Retina (tissue), 1 donor: ENCODE measurements at regions not wholly inside any gene's neighbourhood (a gene's known extent, or its start where the extent isn't known, plus 50 kb on each side); places are given as distances from the start of the nearest gene placed in this dataset.

ENCODE experiments used
- DNase-seq: peaks from one replicate; pipeline ENCODE4 v3.0.0-alpha.2; 2016

DNA sequence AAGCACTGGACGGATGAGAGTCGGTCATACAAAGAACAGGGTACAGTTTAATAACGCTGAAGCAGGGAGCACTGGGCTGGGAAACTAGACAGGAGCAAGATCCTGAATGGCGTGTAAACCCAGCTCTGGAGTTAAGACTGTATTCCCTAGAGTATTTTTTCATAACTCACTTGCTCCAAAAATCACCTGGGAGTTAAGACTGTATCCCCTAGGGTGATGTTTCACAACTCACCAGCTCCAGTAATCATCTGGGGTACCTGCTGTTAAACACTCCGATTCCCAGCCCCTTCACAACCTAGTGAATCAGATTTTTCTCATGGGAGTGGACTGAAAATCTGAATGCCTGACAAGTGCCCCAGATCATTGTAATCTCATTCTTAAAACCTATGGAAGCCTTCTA, 123.2 kb downstream of the MAB21L3 start:
- DNase-seq: no peak

DNA sequence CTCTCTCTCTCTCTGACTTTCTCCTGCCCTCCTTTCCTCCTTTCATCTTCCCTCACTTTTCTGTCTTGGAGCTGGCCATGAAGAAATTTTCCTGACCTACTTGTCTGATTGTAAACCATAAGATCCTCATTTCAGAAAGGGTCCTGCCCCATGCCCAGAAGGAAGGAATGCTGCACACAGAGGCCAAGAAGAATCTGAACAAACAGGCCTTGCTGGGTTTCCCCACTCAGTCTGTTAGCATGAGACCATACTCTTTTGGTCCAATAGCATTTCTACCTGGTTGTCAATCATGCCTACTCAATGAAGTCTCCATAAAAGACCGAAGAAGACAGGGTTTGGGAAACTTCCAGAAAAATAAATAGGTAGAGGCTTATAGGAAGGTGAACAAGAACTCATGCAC, 128.7 kb downstream of the MAB21L3 start:
- no peak for DNase-seq

DNA sequence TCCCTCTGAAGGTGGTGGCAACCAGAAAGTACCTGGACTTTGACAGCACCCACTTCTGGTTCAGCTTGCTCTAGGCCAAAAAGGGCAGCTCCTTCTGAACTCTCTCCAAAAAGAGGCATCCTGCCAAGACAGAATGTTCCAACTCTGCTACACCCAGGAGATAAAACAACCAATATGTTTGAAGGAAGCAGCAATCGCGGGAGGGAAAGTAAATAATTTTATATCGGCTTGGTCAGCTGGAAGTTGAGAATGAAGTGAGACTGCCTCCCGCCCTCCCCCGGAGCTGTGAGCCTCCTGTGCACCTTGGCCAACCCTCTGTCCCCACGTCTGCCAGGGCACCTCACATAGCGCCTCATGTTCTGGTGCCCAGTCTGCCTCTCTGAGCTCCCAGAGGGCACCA, 130.3 kb upstream of the ATP1A1 start:
- no peak for DNase-seq

DNA sequence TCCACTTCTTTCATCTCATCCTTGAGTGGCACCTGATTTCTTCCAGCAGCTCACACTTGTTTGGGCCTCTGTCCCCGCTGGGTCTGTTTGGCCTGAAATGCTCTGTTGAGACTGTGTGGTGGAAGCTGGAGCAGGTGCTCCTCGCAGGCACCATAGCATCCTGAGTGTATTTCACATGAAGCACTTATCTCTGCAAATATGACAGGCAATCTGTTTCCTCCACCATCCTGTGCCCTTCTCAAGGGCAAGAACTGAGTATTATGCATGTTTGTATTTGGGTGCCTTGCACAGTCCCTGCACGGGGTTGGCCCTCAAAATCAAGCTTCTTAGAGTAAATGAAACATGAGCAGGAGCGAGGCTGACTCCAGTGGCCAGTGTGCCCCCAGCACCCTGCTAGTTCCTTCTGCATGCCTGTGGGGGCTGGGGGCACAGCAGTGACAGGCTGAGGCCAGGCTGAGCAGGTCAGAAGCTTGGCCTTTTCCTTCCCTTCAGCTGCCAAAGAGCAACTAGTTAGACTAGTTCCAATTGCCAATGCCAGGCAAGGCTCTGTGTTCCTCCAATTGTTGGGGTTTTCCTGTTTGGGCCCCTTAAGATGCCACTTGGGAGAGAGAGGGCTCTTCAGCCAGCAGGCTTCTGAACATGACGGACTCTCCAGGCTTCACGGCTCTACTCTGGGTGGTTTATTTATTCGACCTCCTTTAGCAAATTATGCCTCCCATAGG, 129.6 kb upstream of the ATP1A1 start:
- no peak for DNase-seq

DNA sequence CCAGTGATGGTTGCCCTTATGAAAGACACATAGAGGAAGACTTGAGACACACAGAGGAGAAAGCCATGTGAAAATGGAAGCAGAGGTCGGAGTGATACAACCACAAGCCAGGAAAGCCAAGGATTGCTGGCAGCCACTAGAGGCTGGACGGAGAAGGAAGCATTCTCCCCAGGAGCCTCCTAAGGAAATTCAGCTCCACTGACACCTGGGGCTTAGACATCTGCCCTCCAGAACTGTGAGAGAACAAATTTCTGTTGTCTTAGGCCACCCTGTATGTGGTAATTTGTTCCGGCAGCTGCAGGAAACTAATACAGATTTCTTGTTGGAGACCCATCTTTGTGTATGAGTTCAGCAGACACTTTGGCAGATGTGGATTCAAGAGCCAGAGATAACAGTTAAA, 126.9 kb upstream of the ATP1A1 start:
- no peak for DNase-seq

DNA sequence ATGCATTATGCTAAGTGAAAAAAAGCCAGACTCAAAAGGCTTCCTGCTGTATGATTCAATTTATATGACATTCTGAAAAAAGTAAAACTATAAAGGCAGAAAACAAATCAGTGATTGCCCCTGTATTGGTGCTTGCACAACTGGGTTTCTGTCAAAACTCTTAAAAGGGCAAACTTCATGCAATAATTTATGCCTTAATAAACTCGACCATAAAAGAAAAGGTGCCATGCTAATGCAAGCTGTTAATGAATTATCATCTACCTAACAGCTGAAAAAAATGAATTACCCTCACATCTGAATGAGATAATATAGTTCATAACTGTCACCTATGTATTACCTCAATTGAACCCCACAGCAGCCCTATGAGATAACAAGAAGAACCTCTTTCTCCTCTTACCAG, 120.8 kb upstream of the ATP1A1 start:
- DNase-seq: no peak

DNA sequence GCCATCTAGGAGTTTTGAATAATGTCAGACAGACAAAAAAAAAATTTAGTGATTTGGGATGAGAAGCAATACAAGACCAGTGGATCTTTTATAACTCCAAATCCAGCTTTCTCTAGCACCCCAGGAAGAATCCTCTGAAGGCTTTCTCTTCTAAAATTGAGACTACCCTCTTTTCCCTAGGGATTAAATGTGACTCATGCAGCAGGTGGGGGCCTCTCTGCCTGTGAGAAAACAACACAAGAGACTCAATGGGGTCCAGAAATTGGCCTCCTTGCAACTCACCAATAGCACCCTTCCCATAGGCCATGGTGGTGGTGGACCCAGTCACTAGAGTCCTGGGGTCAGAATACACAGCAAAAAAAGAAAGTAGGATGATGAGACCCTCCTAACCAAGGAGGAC, 120.3 kb upstream of the ATP1A1 start:
- DNase-seq: no peak

DNA sequence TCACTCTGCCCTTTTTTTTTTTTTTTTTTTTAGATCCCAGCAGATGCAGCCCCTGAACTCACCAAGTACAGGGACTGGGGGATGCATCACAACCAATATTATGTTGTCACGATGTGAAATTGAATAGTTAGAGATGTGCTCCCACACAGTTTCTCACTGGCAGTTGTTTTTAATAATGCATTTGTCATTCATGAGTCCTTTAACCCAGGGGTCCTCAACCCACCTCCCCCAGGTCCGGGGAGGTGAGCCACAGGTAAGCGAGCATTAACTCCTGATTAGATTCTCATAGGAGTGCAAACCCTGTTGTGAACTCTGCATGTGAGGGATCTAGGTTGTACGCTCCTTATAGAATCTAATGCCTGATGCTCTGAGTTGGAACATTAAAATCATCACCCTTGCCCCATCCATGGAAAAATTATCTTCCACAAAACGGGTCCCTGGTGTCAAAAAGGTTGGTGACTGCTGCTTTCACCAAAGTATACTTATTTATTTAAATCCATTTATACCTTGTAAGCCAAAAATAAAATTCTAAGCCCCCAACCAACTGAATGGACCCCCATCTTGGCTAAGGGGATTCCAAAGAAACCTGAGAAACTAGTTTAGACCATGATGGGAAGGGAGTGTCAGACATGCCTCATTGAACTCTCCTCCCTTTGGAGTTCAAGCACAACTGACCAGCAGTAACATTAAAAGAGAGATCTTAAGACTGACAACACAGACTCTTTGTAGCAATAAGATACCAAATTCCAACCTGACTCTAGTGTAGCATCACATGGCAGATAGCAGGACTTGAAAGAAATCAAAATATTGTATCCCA, 119.3 kb upstream of the ATP1A1 start:
- no peak for DNase-seq

DNA sequence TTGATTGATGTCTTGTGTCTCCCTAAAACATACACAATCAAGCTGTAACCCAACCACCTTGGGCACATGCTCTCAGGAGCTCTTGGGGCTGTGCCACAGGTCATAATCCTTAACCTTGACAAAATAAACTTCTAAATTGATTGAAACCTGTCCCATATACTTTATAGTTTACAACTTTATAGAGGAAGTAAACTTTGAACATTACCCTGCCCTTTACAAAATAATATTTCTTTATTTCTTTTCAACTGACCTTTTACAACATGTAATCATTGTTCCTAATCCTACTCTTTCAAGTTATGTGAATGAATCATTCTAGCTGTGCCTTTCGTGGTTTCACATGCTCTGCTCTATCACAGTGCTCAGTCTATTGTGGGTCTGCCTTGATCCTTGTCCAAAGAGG, 118.3 kb upstream of the ATP1A1 start:
- no peak for DNase-seq

DNA sequence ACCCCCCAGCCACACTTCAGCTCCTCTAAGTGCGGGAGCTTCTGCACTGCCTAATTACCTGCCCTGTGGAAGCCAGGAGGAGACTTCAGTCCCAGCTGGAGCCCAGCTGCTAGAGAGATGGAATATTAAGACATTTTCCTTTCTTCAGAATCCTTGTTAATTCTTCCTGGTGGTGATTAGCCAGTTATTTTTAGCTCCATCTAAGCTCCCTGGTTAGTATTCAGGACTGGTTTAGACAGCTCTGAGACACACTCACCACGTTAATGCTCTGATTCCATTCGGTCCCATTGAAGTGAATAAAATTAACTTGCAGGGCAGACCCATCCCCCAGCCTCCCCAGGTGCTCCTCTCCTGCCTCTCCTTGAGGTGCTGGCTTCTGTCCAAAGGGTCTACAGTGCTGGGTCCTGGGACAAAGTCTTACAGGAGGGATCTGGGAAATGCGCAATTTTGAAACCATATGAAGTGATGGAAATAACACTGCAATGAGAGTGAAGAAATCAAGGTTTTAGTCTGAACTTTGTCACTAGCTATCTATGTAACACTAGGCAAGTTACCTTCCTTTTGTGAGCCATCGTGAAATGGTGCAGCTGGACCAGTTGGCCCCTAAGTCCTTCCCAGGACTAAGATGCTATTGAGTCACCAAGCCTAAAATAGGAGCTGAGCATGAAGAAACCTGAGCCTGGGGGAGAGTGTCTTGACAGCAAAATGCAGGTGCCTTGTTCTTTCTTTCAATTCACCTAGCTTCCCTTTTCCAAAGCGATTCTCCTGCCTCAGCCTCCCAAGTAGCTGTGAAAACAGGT, 117.4 kb upstream of the ATP1A1 start:
- no peak for DNase-seq

DNA sequence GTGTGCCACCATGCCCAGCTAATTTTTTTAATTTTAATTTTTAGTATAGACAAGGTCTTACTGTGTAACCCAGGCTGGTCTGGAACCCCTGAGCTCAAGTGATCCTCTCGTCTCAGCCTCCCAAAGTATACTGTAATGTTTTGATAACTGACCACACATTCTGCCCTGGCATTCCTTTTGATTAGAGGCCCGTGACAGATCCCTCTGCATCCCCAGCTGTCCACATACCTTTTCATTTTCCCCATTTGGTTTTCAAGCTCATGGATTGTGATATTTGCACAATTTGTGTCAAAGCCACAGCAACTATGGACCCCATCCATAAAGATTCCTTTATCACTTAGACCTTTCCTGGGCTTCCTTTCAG, 116.8 kb upstream of the ATP1A1 start:
- no peak for DNase-seq

DNA sequence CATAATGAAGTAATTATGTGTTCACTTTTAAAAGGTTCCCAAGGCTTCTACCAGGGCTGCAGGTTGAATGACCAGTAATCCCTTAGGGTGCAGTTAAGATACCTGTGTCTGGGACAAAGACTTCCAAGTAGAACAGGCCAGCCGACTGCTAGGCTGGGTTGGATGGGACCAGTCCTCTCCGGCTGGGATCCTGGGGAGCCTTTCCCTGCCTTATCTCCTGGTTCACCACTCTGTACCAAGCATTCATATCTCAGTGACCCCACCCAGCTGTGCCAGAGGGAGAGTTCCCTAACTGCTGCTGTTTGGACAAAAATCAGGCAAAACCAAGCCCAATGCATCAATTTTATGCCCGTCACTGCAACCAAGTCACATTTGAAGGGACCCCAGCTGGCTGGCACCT, 116.2 kb upstream of the ATP1A1 start:
- no peak for DNase-seq

DNA sequence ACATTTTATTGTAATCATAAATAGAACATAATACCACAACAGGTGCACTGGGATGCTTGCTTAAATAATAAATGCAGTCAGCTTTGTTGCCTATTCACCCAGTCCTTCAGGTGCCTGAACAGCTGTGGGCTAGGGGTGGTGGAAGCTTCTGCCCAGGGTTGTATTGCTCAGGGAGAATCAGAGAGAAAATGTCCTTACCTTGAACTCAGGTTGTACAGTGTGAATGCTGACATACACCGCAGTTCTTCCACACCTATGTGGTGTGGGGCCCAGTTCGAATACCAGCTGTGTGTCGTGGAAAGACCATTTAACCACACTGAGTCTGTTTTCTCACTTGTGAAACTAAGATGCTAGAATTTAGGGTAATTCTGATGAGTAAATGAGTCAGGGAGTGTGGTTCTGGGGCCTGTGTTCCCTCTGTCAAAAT, 115.7 kb upstream of the ATP1A1 start:
- no peak for DNase-seq

DNA sequence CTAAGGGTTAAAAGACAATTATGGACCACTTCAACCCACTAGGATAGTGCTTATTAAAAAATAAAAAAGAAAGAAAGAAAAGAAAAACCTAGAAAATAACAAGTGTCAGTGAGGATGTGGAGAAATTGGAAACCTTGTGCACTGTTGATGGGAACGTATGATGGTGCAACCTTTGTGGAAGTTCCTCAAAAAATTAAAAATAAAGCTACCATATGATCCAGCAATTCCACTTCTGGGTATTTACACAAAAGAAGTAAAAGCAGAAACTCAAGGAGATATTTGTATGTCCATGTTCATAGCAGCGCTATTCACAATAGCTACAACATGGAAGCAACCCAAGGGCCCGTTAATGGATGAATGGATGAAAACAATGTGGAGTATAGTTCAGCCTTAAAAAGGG, 115.2 kb upstream of the ATP1A1 start:
- no peak for DNase-seq

DNA sequence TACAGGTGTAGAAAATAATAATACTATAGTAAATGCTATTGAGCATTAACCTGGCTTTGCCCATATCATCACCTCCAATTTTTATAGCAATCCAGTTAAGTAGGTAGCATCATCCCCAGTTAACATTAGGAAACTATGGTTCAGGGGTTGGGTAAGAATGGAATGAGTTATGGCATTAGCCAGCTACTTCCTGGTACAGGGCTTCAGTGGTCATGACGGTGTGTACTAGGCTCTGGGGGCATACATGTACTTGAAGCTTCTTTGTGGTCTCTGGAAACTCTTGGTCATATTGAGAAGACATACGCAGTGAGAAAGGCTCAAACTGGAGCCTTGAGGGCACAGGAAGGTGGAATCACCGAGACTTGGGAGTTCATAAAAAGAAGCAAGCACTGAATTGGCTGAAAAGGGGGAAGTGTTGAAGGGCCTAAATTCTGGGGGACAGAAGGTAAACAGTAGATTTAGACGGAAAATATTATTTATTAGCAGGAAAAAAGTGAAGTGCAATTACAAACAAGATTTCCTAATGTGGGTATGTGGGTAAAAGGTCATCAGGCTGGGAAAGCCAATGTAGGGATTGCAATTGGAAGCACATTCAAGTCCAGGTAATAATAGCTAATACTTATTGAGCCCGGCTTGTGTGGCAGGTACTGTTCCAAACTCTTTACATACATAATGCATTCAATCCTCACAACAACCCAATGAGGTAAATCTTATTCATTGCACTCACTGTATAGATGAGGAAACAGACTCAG, 114.2 kb upstream of the ATP1A1 start:
- DNase-seq: no peak

DNA sequence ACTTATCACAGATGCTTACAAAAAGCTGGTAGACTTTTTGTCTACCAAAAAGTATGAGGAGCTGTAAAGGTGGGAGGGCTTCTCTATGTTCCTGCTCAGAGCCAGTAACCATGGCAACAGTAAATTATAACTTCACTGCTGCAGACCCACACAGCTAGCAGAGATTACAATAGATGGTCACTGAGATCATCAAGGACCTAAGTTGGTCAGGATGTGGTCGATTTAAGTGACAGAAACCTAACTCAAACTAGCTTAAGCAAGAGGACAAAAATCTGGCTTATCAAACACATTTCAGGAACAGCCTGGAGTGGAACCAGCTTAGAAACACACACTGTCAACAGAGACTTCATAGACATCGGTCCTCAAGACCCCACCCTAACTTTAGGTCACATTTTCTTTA, 113.4 kb upstream of the ATP1A1 start:
- DNase-seq: no peak

DNA sequence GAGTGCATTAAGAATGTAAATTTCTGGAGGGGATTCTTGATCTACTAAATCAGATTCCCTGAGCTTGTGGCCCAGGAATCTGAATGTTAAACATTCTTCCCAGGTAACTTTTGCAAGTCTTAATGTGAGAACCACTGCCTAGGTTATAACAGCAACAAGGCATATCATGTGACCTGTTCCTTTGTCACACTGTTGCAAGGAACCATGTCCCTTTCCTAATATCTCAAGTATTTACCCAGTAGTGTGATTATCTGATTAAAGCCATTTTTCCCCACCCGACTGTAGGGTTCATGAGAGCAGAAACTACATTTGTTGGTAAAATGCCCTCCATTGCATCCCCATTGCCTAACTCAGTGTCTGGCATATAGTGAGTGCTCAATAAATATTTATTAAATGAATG, 112.9 kb upstream of the ATP1A1 start:
- DNase-seq: no peak

DNA sequence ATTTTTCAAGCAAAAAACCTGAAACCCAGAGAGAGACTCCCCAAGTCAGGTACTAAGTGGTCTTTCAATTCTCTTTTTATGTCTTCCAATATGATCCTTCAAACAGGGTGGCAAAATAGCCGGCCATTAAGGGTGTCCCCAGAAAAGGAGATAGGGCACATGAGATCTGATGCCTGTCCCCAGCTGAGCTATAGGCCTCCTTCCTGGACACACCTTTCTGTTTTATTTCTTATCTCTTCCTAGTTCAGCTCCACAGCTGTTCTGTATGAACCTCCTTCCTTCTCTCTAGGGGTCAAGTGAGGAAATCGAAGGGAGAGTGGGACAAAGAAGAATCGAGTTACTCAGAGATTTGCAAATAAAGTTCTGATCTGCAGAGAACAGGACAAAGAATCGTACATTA, 112.4 kb upstream of the ATP1A1 start:
- DNase-seq: no peak

DNA sequence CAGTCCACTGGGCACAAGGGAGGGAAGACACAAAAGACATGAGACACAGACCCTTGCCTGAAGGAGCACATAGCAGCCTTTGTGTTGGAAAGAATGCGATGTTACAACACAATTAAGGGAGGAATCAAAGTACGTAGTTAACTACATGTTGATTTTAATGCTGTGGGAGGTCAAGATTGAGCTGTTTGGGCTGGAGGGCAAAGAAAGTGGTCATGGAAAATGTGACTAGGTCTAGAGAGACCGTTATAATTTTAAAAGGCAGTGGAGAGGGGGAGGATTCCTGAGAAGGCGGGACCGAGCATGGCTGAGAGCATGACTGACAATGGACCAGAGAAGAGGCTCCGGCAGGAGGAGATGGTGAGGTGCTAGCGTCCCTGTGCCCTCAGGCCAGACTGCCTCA, 111.8 kb upstream of the ATP1A1 start:
- DNase-seq: no peak

DNA sequence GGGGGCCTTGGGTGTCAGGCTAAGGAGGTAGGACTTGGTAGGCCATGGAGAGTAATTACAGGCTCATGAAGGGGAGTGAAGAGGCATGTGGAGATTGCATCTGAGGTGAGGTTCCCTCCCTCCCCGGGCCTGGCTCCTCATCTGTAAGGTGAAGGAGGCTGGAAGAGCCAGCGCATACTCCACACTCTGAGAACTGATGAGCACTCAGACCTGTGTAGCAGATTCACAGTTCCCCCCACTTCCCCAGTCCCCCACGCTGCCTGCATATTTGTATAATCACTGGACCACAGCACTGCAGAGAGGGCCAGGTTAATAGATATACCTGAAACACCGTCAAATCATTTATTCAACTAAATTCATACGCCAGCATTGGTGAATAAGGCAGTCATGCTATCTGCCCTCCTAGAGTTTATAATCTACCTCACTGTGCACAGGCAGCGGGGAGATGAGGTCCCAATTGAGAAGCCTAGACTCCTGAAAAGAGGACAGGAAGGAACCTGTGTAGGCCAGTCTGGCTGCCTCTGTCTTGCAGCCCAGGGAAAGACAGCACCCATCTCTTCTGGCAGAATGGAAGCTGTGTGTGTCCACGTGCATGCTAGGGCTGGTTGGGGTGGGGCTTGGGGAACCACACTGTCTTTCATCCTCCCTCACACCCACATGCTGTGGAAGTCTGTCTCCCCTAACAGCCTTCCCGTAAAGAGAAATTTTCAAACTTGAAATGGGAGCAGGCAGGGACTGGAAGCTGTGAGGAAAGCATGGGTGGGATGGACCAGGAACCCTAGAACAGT, 110.6 kb upstream of the ATP1A1 start:
- no peak for DNase-seq

DNA sequence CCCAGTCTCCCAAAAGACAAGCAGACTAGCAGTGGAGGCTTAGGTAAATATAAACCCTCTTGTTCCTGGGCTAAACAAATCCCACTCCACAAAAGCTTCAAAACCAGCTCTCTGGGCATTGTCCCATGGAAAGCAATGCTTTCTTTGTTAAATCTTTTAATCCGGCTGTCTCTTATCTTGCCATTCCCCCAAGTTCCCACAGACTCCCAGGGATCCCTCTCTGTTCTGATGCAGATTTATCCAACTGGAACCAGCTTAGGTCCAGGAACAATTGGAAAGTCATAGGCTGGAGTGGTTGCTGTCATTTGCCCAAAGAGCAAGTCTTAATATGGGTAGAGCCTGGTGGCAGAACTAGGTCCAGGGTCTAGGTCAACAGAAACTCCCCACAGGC, 110.1 kb upstream of the ATP1A1 start:
- no peak for DNase-seq
